HG03565 (cell line): ENCODE measurements at regions not wholly inside any gene's neighbourhood (a gene's known extent, or its start where the extent isn't known, plus 50 kb on each side); places are given as distances from the start of the nearest gene placed in this dataset.

ENCODE experiments used
- ATAC-seq: cut with Tn5 transposase; IDR thresholded peaks from one replicate; pipeline ENCODE4 v1.9.1; 2021; ENCODE audit warnings: mild to moderate bottlenecking, moderate library complexity; ENCODE audit not compliant: unreplicated experiment

GRCh38 chr18:42137693-42138375 is 182.8 kb downstream of the PIK3C3 start:
- ATAC-seq, result no peak

GRCh38 chr18:42141439-42141838 is 186.4 kb downstream of the PIK3C3 start:
- no peak for ATAC-seq

- ATAC-seq, result no peak
These were observed 200.0 kb downstream of the PIK3C3 start for GRCh38 chr18:42155024-42155423.

GRCh38 chr18:42156281-42156680 is 201.2 kb downstream of the PIK3C3 start:
- ATAC-seq, result no peak

- no peak for ATAC-seq
These were observed 202.4 kb downstream of the PIK3C3 start for GRCh38 chr18:42157420-42157819.

GRCh38 chr18:42157878-42158277 is 202.8 kb downstream of the PIK3C3 start:
- no peak for ATAC-seq

- ATAC-seq, result no peak
These were observed 204.1 kb downstream of the PIK3C3 start for GRCh38 chr18:42159146-42159545.

- ATAC-seq, result no peak
These were observed 208.3 kb downstream of the PIK3C3 start for GRCh38 chr18:42163321-42163720.

GRCh38 chr18:42164556-42164955 is 209.5 kb downstream of the PIK3C3 start:
- no peak for ATAC-seq

- ATAC-seq, result no peak
These were observed 211.0 kb downstream of the PIK3C3 start for GRCh38 chr18:42165922-42166513.

- ATAC-seq, result no peak
These were observed 213.5 kb downstream of the PIK3C3 start for GRCh38 chr18:42168487-42168886.

GRCh38 chr18:42168907-42169306 is 213.9 kb downstream of the PIK3C3 start:
- no peak for ATAC-seq

GRCh38 chr18:42174909-42175308 is 219.9 kb downstream of the PIK3C3 start:
- ATAC-seq, result no peak

GRCh38 chr18:42176599-42176998 is 221.6 kb downstream of the PIK3C3 start:
- ATAC-seq, result peak; percentile 58

- ATAC-seq, result no peak
These were observed 222.4 kb downstream of the PIK3C3 start for GRCh38 chr18:42177390-42177789.

GRCh38 chr18:42178376-42179080 is 223.5 kb downstream of the PIK3C3 start:
- ATAC-seq, result no peak

GRCh38 chr18:42179542-42180121 is 224.6 kb downstream of the PIK3C3 start:
- no peak for ATAC-seq

- no peak for ATAC-seq
These were observed 226.4 kb downstream of the PIK3C3 start for GRCh38 chr18:42181474-42181873.

GRCh38 chr18:42182728-42183700 is 228.0 kb downstream of the PIK3C3 start:
- ATAC-seq, result no peak

- no peak for ATAC-seq
These were observed 228.7 kb downstream of the PIK3C3 start for GRCh38 chr18:42183746-42184145.
